Brain microvascular endothelial cell (primary cell): ENCODE measurements at regions not wholly inside any gene's neighbourhood (a gene's known extent, or its start where the extent isn't known, plus 50 kb on each side); places are given as distances from the start of the nearest gene placed in this dataset.

Experiments
- DNase-seq: peaks from one replicate; pipeline ENCODE4 v3.0.0-alpha.2; 2020
- H3K27ac ChIP-seq: fragments of 250-450 bp; sonication (Bioruptor Pico); 2 replicates; pipeline ENCODE4 v1.5.1; 2020; ENCODE audit warnings: mild to moderate bottlenecking, moderate library complexity
- H3K27me3 ChIP-seq: fragments of 250-450 bp; sonication (Bioruptor Pico); replicated peaks from 2 replicates; pipeline ENCODE4 v1.5.1; 2020; ENCODE audit warnings: mild to moderate bottlenecking
- H3K36me3 ChIP-seq: fragments of 250-450 bp; sonication (Bioruptor Pico); replicated peaks from 2 replicates; pipeline ENCODE4 v1.5.1; 2020; ENCODE audit warnings: mild to moderate bottlenecking
- H3K4me3 ChIP-seq: 2 replicates; pipeline ENCODE4 v1.5.1; 2011; ENCODE audit warnings: low read depth, mild to moderate bottlenecking, control low read depth, low read length, moderate library complexity
- in situ Hi-C: cut with HindIII; loops from 2 replicates; pipeline ENCODE4 v1.10.0; 2017; ENCODE audit warnings: low sequenced_read_pairs, low pct_ligation_motif_present
- TF ChIP-seq, protein P1 (sequence below): IDR thresholded peaks from 2 replicates; pipeline ENCODE4 v1.5.1; 2011; ENCODE audit warnings: low read depth, mild to moderate bottlenecking, moderate library complexity, low read length, control low read depth, inconsistent platforms; ENCODE audit errors: missing control alignments

DNA sequence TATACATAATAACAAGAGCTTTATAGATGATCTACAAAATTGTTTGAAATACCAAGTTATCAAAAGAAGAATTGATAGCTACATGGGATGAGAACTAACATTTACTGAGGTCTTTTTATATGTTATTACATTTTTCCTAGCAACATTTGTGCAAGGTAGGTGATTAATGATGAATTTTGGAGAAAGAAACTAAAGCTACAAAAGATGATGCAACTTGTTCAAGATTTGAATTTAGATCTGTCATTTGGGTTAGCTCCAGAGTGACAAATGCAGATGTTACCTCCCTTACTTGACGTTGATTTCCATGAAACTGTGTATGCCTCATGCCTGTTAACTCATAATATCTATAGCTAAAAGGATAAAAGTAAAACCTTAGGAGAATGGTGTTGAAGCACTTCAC, 84.5 kb upstream of the EYA4 start:
- H3K27ac ChIP-seq: no peak overlapping the region
- no peak for DNase-seq
- H3K36me3 ChIP-seq: no peaks in the 10 kb centered on the region
- no peak overlapping the region for H3K4me3 ChIP-seq
- in situ Hi-C loops: no loop called here
- TF ChIP-seq, protein P1, sequence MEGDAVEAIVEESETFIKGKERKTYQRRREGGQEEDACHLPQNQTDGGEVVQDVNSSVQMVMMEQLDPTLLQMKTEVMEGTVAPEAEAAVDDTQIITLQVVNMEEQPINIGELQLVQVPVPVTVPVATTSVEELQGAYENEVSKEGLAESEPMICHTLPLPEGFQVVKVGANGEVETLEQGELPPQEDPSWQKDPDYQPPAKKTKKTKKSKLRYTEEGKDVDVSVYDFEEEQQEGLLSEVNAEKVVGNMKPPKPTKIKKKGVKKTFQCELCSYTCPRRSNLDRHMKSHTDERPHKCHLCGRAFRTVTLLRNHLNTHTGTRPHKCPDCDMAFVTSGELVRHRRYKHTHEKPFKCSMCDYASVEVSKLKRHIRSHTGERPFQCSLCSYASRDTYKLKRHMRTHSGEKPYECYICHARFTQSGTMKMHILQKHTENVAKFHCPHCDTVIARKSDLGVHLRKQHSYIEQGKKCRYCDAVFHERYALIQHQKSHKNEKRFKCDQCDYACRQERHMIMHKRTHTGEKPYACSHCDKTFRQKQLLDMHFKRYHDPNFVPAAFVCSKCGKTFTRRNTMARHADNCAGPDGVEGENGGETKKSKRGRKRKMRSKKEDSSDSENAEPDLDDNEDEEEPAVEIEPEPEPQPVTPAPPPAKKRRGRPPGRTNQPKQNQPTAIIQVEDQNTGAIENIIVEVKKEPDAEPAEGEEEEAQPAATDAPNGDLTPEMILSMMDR: no peak
- H3K27me3 ChIP-seq: no peaks in the 10 kb centered on the region

DNA sequence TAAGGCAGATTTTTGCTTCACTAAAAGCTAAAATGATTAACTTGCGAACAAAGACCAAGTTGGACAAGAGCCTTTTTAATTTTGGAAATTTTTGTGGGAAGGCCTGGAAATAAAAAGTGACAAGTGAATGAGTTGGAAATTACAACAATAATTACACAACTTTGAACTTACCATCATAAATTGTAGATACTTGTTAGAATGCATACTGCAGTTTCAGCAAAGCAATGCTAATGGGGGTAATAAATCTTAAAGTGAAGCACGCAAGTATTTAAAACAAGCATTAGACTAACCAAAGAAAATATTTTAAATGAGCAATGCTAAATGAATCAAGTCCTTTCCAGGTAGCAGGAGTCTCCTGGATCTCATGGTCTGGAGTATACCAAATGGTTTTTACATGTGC, 83.2 kb upstream of the EYA4 start:
- Histone ChIP-seq H3K27me3 (no peaks in the 10 kb centered on the region), H3K4me3 (no peak overlapping the region), H3K36me3 (no peaks in the 10 kb centered on the region), H3K27ac (no peak overlapping the region)
- in situ Hi-C loops: no loop called here
- no peak for DNase-seq
- TF ChIP-seq, protein P1: no peak

DNA sequence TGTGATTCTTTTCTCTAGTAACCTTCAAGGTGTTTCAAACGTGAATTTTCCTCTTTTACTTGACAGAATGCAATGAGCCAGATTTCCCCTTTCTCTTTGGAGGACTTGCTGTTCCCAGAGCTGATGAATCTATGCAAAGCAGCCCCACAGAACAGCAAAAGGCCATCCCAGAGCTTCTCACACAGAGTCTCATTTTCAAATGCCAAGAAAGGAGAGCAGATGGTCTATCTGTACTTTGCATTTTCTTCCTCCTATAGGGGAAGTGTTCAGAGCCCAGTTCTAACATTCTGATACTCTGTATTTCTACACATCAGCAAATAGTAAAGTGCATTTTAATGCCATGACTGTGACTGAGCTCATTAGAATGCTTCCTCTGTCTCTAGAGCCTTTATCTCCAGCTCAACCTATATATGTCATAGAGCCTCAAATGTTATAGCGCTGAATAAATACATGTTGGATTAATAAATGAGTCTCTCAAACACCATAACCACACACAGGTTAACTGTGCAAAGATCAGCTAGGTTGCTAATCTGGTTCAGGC, 81.8 kb upstream of the EYA4 start:
- TF ChIP-seq, protein P1: no peak
- Histone ChIP-seq H3K4me3 (no peak overlapping the region), H3K36me3 (no peaks in the 10 kb centered on the region), H3K27ac (no peak overlapping the region), H3K27me3 (no peaks in the 10 kb centered on the region)
- in situ Hi-C loops: no loop called here
- DNase-seq: no peak

DNA sequence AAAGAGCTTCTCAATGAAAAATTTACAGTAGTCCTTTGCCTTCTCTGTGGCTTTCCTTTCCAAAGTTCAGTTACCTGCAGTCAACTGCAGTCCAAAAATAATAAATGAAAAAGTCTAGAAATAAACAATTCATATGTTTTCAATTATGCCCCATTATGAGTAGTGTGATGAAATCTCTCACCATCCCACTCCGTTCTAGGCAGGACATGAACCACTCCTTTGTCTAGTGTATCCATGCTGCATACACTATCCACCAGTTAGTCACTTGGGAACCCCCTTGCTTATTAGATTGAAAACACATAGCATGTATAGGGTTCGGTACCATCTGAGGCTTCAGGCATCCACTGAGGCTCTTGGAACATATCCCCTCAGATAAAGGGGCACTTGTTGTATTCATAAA, 80.6 kb upstream of the EYA4 start:
- no peaks in the 10 kb centered on the region for H3K36me3 ChIP-seq
- in situ Hi-C loops: no loop called here
- no peak for DNase-seq

DNA sequence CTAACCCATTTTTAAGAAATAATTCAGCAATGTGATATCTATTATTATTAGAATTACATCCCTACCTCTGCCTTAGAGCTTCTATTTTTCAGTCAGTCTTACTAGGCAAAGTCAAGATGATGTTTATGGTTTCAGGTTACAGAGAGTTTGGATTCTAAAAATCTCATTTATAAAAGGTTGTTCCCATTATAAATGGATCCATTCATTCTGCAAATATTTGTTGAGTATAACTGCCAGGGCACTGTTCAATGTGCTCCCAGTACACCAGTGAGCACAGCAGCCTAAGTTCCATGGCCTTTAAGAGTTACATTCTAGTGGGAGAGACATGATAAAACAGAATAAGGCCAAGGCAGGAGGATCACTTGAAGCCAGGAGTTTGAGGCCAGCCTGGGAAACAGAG, 75.9 kb upstream of the EYA4 start:
- Histone ChIP-seq H3K27ac (no peak overlapping the region), H3K36me3 (no peaks in the 10 kb centered on the region), H3K27me3 (no peaks in the 10 kb centered on the region), H3K4me3 (no peak overlapping the region)
- no peak for DNase-seq
- in situ Hi-C loops: no loop called here
- TF ChIP-seq, protein P1: no peak

More for the DNA sequence above, 80.6 kb upstream of the EYA4 start:
- Histone ChIP-seq H3K27ac (no peak overlapping the region), H3K27me3 (no peaks in the 10 kb centered on the region), H3K4me3 (no peak overlapping the region)
- TF ChIP-seq, protein P1: no peak

DNA sequence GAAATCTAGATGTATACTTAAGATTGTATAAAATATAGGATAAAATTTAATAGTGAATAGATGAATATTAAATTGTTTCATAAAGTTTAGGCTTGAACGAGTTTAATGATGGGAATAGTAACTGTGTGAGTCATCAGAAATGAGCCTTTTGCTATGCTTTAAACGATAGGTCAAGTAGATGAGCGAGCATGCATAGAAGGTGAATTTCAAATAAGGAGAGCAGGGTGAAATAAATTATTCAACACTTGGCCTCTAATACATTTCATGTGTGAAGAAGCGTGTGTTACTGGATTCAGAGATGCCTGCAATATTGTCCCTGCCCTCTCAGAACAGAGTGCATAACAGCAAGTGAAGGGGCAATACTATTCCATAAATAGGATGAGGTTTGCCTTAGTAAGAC, 74.4 kb upstream of the EYA4 start:
- no peaks in the 10 kb centered on the region for H3K27me3 ChIP-seq
- DNase-seq: no peak
- TF ChIP-seq, protein P1: no peak
- H3K36me3 ChIP-seq: no peaks in the 10 kb centered on the region
- H3K4me3 ChIP-seq: no peak overlapping the region
- in situ Hi-C loops: no loop called here
- no peak overlapping the region for H3K27ac ChIP-seq
